ENCODE measurements at regions not wholly inside any gene's neighbourhood (a gene's known extent, or its start where the extent isn't known, plus 50 kb on each side); places are given as distances from the start of the nearest gene placed in this dataset.

DNA sequence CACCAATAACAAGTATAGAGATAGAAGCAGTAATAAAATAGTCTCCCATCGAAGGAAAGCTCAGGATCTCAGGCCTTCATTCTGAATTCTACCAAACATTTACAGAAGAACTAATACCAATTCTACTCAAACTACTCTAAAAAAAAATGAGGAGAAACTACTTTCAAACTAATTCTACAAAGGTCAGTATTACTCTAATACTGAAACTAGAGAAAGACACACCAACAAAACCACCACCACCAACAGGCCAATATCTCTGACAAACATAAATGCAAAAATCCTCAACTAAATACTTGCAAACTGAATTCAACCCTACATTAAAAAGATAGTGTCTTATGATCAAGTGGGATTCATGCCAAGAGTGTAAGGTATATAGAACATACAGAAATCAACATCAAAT, 1078.4 kb downstream of the KCNT2 start:
- TF ChIP-seq, protein P1, sequence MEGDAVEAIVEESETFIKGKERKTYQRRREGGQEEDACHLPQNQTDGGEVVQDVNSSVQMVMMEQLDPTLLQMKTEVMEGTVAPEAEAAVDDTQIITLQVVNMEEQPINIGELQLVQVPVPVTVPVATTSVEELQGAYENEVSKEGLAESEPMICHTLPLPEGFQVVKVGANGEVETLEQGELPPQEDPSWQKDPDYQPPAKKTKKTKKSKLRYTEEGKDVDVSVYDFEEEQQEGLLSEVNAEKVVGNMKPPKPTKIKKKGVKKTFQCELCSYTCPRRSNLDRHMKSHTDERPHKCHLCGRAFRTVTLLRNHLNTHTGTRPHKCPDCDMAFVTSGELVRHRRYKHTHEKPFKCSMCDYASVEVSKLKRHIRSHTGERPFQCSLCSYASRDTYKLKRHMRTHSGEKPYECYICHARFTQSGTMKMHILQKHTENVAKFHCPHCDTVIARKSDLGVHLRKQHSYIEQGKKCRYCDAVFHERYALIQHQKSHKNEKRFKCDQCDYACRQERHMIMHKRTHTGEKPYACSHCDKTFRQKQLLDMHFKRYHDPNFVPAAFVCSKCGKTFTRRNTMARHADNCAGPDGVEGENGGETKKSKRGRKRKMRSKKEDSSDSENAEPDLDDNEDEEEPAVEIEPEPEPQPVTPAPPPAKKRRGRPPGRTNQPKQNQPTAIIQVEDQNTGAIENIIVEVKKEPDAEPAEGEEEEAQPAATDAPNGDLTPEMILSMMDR (IDR thresholded peaks at IDR 0.05; ENCODE audit: borderline replicate concordance, insufficient read depth, low read depth, low read length): no peak
- no peak overlapping the region for H3K4me3 ChIP-seq (ENCODE audit: low read depth, low read length)

DNA sequence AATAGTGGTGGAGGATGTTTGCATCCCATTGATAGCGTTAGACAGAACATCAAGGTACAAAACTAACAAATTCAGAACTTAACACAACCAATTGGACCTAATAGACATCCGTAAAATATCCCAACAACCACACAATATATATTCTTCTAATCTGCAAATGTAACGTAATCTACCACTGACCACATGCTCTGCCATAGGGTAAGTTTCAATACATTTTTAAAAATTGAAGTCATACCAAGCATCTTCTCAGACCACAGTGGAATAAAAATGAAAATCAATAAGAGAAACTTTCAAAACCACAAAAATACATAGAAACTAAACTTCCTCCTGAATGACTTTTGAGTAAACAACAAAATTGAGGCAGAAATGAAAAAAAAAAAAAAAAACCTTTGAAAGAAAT, 1087.5 kb downstream of the KCNT2 start:
- TF ChIP-seq, protein P1 (IDR thresholded peaks at IDR 0.05; ENCODE audit: borderline replicate concordance, insufficient read depth, low read depth, low read length): no peak
- no peak overlapping the region for H3K4me3 ChIP-seq (ENCODE audit: low read depth, low read length)

DNA sequence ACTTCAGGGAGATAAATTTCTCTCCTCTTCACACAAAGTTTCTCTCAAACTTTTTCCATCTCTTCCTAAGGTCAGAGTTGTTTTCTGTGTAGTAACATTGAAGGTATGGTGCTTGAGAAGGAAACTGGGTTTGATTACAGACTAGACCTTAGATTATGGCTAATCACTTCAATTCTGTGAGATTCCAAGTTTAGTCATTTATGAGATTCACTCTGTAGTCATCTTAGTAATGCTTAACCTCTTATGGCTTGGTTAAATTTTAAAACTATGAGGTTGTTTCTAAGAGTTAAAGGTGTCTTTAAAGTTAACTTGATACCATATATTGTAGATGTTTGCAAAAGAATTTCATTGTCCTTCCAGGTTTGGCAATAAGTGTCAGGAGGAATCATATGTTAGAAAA, 1092.2 kb downstream of the KCNT2 start:
- no peak overlapping the region for H3K4me3 ChIP-seq (ENCODE audit: low read depth, low read length)
- TF ChIP-seq, protein P1 (IDR thresholded peaks at IDR 0.05; ENCODE audit: borderline replicate concordance, insufficient read depth, low read depth, low read length): no peak

DNA sequence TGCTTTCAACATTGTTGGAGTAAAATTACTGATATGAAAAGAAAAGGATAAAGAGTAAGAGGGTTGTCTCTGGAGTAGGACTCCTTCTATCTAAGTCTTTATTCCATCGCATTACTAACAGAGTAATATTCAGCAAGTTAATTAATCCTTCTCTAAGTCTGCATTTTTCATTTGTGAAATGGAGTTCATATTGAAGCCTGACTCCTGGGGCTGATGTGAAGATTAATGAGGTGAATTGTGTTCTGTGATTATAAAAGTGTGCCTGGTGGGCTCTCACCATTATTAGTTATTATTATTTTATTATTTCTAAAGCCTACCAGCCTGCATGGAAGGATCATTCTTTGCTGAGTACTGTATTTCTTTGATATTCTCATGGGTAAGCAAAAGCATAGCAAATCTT, 1096.7 kb downstream of the KCNT2 start:
- H3K4me3 ChIP-seq (ENCODE audit: low read depth, low read length): no peak overlapping the region
- TF ChIP-seq, protein P1 (IDR thresholded peaks at IDR 0.05; ENCODE audit: borderline replicate concordance, insufficient read depth, low read depth, low read length): no peak

DNA sequence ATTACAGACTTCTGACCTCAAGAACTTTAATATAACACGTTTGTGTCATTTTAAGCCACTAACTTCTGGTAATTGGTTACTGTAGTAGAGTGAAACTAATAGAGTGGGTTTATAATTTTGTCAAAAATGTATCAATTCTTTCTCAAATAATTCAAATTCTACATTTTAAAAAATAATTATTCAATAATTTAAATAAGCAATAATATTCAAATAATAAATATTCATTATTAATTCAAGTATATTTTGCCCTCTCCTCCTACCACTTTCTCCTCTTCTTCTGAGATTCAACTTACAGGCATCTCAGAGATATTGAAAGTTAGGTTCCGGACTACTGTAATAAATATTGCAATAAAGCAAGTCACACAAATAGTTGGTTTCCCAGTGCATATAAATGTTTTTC, 1107.1 kb downstream of the KCNT2 start:
- TF ChIP-seq, protein P1 (IDR thresholded peaks at IDR 0.05; ENCODE audit: borderline replicate concordance, insufficient read depth, low read depth, low read length): no peak
- H3K4me3 ChIP-seq (ENCODE audit: low read depth, low read length): no peak overlapping the region

DNA sequence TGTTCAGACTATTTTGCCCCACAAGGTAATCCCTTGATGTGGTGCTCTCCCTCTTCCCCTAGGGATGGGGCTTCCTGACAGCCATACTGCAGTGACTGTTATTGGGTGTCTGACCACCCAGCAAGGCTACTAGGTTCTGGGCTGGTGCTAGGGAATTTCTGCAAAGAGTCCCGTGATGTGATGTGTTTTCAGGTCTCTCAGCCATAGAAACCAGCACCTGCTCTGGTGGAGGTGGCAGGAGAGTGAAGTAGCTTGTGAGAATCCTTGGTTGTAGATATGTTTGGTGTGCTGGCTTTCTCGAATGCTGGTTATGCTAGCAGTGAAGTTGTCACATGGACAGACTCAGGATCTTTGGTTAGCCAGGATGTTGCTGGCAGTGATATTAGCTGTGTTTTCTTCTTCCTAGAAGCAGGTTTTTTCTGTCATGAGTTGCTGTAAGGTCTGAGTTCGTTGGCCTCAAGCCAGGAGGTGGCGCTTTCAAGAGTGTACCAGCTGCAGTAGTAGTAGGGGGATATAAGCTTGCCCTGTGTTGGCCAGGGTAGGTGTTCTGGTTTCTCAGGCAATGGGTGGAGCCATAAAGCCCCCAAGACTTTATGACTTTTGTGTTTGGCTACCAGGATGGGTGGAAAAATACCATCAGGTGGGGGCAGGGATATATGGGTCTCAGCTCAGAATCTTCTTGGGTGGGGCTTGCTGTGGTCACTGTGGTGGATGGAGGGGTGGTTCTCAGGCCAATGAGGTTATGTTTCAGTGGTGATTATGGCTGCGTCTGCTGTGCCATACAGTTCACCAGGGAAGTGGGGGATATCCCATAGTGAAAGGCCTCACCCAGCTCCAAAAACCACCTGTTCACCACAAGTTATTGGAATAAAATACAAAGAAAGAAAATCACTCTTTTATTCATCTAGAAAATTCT, 1112.3 kb downstream of the KCNT2 start:
- H3K4me3 ChIP-seq (ENCODE audit: low read depth, low read length): no peak overlapping the region
- TF ChIP-seq, protein P1 (IDR thresholded peaks at IDR 0.05; ENCODE audit: borderline replicate concordance, insufficient read depth, low read depth, low read length): no peak

DNA sequence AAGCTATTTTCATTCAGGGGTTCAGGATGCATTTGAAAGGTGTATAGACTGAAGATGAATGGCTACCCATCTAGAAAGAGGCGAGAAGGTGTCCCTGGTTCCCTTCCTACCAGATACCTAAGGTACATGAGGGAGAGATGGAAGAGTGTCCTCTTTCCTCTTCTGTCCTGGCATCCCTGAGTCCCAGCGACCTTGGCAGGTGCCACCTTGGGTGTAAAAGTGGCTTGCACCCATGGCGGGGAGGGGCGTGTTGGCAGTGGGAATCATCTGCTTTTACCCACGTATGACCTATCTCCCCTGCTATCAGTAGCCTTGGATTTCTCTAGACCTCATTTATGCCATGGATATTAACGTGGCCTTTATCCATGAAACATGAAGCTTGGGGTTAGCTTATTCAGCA, 1126.1 kb downstream of the KCNT2 start:
- TF ChIP-seq, protein P1 (IDR thresholded peaks at IDR 0.05; ENCODE audit: borderline replicate concordance, insufficient read depth, low read depth, low read length): no peak
- no peak overlapping the region for H3K4me3 ChIP-seq (ENCODE audit: low read depth, low read length)

Measured in GM12875 (cell line).